Peyer's patch (tissue), 4 donors: ENCODE measurements at regions not wholly inside any gene's neighbourhood (a gene's known extent, or its start where the extent isn't known, plus 50 kb on each side); places are given as distances from the start of the nearest gene placed in this dataset.

Source experiments
- CTCF ChIP-seq, 6 experiments: fragments of 450-650 bp in 4 of 6; fragments of 200-600 bp in 2 of 6; sonication (generic) in 1 of 6; IDR thresholded peaks; one replicate each; pipeline ENCODE4 v1.5.1; 2017 to 2019; ENCODE audit warnings: antibody characterized with exemption in 6 of 6, mild to moderate bottlenecking in 3 of 6, moderate library complexity in 1 of 6
- POLR2A ChIP-seq, 2 donors: fragments of 450-650 bp; IDR thresholded peaks; one replicate each; pipeline ENCODE4 v1.5.1; 2017; ENCODE audit warnings: antibody characterized with exemption in 2 of 2, mild to moderate bottlenecking in 2 of 2, moderate library complexity in 2 of 2

GRCh38 chr7:13414661-13415107 is 574.8 kb downstream of the ETV1 start:
- no peak for TF ChIP-seq CTCF (IDR thresholded peaks at IDR 0.05)
- TF ChIP-seq POLR2A (IDR thresholded peaks at IDR 0.05), result no peak
